HG03280 (cell line): ENCODE measurements at regions not wholly inside any gene's neighbourhood (a gene's known extent, or its start where the extent isn't known, plus 50 kb on each side); places are given as distances from the start of the nearest gene placed in this dataset.
"Not testable (repeated sequence)": the region's sequence is repeated elsewhere in the genome, so short reads cannot be mapped to it uniquely, and the experiment has no call there.

ENCODE experiments used
- ATAC-seq: cut with Tn5 transposase; IDR thresholded peaks from one replicate; pipeline ENCODE4 v1.9.1; 2021; ENCODE audit warnings: mild to moderate bottlenecking, moderate library complexity; ENCODE audit not compliant: unreplicated experiment

DNA sequence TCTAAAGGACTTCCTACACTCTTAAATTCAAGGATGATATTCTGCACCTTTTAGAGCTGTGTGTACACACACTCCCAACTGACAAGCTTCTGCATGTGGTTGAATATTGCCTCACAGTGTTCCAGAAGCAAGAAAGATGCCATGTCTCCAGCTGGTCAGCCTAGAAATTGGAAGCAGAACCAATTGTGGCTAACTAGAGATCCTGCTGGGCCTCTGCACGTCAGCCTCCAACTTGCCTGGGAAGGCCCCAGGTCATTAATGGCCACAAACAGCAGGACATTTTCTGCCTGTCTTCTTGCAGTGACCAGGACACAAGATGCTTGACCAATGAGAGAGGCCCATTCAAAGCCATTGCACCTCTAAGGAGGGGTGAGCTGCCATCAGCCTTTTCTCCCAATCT is 571.9 kb upstream of the BRINP1 start:
- ATAC-seq: no peak

DNA sequence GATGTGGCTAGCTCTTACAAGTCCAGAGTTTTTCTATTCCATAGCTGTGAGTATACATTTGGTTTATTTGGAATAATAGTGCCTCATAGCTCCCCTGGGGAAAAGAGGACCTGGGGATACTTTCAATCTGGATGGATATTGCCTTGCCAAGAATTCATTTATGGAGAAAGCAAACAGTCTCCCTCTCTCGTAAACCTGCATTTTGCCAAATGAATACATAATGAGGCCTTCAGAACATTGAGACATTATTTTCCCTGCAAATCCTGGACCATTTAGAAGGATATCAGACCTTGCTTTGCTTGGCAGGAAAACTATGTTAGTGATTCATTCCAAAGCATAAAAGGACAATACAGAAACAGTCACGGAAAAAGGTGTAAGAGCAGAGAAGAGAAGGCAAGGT is 569.6 kb upstream of the BRINP1 start:
- ATAC-seq: no peak

DNA sequence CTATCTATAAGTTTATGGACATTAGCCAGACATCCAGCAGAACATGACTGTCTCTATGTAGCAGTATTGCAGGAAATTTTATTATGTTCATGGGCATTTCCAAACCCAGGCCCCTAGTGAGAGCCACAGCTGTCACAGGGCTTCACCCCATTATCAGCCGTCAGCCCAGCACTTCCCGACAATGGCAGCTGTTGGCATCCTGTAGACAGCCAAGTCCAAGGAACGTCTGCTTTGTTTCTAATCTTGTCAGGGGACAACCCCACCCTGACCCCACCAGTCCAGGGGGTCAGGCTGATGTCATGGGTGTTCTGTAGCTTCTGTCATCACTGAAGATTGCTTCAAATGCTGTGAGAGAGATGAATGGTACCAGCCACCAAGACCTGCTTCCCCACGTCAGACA is 565.3 kb upstream of the BRINP1 start:
- ATAC-seq: no peak

DNA sequence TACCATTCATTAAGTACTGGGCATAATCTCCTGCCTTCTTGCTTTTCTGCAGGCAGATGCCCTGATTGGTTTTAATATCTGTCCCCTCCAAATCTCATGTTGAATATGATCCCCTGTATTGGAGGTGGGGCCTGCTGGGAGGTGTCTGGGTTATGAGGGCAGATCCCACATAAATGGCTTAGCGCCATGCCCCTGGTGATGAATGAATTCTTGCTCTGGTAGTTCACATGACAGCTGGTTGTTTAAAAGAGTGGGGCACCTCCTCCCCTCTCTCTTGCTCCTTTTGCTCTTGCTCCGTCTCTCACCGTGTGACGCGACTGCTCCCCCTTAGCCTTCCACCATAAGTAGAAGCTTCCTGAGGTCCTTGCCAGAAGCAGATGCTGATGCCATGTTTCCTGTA is 564.0 kb upstream of the BRINP1 start:
- ATAC-seq: no peak

DNA sequence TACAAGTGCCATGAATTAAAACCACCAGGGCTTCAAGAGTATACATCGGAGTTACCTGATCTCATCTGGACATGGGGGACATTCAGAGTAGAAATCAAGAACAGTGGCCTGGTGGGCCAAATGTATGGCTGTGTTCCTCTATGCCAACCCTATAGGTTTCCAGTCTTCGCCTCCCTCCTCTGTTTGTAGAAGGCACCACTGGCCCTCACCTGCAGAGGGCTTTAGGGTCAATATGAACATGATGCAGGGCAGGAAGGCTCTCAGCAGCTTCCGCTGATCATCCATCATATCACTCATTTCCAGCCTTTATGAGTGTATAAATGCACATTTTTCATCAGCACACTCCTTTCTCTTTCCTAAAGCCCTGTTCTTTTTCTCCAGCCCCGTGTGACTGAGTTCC is 555.5 kb upstream of the BRINP1 start:
- no peak for ATAC-seq

DNA sequence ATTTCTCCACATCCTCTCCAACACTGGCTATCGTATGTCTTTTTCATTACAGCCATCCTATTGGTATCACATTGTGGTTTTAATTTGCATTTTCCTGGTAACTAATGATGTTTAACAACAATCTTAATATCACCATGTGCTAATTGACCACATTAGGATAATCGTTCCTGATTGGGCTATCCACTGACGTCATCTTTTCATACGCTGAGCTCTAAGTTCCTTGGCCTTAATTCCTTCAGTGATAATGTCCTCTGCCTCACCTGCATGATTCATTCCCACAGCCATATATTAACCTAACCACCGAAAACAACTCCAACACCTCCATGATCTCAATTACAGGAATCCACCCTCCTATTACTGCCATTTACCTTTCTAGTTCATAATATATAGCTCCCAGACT is 547.9 kb upstream of the BRINP1 start:
- ATAC-seq: no peak

DNA sequence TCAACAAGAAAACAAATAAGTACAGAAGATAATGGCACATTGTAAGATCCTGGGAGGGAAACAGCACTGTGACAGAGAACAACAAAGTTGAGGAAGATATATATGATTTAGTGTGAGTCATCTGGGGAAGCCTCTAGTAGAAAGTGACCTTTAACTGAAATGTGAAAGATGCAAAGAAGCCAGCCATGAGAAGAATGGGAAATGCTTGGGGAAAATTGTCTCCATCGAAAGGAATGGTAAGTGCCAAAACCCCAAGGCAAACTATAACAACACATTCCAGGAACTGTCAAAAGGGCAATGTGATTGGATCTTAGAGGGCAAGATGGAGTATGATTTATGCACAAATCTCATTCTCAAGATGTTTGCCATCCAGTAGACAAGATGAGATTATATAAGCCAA is 537.8 kb upstream of the BRINP1 start:
- ATAC-seq: no peak

DNA sequence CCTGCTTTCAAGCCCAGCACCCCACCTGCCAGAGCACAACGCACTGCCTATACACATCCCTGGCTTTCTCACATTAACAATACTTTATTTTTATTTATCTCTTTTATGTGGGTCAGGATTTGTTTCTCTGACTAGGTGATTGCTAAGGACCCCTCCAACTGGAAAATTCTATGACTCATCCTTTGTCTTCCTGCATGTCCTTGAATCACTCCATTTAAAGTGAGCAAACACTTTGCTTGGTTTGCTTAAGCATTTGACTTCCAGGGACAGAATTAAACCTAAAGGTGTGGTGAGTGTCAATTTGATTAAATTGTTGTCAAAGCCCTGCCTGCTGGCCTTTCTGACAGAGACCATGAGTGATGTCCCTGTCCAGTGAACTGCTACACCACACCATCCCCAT is 536.5 kb upstream of the BRINP1 start:
- ATAC-seq: no peak

DNA sequence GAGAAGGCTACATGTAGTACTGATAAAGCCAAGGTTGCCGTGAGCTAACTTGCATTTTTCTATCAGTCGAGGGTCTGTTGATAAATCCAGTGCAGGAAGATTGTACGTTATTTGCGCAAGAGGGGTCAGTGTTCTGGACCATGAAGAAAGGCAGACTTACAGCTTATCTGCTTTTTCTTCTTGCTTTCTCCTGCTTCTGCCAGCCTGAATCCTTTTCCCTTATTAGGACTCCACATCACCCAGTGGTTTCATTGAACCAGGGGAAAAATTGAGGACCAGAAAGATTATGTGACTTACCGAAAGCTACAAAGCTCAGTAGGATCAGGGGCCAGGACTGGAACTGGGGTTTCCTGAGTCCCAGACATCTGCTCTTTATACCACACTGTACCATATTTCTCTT is 534.6 kb upstream of the BRINP1 start:
- ATAC-seq: no peak

DNA sequence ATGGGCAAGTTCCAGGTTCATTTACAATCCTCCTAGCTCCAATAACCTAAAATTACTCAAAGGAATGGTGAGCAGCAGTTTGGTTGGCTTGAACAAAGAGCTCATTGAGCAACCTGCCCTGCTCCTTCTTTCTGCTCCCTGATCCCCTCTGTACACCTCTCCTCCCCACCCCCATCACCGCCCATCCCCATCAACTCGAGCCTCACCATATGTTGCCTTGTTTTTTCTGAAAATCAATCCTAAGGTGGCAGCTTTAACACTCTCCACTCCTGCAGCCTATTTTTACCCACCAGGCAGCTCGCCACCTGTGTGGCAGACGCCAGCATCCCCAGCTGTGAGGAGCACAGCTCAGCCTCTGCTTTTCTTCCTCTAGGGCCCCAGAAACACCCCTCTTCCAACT is 533.4 kb upstream of the BRINP1 start:
- ATAC-seq: no peak

DNA sequence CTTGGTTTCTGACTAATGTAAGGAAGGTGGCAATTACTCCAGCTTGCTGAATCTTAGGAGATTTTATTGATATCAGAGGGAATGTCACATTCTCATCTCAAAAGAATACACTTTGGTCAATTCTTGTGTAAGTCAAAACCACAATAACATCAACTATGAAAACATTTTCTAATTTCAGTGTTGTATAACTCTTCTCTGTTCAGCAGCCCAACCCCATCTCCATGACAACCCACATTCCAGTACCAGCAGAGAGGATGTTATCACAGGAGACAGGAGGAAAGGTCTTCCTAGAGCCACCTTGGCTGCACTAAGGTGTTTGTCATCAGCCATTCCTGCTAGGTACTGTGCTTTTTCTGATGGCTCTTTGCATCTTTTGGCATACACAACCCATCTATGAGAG is 529.1 kb upstream of the BRINP1 start:
- no peak for ATAC-seq

DNA sequence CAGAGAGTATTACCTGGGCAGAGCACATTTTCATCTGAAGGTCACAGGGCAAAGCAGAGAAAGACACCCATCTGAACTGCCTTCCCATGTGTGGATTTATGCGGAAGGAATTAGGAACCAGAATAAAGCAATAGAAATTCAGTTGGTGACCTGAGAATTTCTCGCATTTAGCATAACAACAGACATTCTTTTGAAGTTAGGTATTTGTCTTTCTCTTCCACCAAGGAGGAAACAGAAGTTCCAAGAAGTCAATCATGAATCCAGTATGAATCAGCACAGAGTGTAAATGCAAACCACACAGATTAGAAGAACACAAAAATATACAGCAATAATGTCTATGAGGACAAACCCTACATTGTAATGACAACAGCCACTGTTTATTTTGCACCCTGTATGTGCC is 515.2 kb upstream of the BRINP1 start:
- ATAC-seq: no peak

DNA sequence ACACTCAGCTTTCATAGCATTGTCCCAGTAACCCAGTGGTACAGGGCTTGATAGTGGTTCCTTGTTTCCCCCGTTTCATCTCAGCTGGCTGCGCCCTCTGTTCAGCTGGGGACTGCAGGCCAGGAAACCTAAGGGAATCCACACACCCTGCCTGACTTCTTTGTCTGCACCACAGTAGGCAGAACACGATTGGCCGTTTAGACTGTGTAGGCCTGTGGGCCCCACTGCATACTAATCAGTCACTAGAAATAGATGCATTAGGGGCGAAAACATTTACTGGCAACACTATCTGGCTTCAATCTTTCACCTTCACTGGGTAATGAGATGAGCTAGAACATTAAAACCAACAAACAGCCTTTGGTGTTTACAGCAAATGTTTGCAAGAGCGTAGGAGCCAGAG is 512.7 kb upstream of the BRINP1 start:
- no peak for ATAC-seq

DNA sequence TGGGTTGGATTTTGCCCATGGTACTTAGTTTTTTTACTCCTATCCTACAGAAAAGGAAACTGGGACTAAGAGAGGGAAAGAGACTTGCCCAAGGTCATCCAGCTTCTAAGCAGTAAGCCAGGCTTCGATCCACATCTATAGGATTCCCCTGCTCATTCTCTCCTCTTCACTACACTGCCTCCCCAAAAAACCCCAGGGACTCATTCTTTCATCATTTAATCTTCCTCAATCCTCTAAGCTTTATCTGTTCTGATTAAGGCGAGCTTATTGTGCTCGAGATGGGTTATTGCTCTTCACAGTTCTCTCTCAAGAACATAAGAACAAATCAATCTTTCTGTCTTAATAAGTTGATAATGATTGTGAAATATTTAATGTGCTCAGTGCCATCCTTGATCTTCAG is 511.1 kb upstream of the BRINP1 start:
- no peak for ATAC-seq

DNA sequence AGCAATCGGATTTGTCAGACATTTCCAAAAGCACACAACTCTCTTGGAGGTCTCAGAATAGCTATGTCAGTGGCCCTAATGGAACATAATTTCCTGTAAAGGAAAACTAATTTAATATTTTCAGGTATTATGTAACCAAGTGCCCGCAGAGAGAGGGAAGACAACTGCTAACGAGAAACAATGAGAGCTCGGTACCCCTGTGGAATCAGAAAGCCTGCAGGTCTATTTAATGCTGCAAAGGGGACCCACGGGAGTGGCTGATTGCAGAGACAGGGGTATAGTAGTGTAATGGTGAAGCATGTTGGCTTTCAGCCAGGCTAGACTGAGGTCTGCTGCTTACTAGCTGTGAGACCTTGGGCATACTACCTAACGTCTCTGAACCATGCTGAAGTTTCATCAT is 508.1 kb upstream of the BRINP1 start:
- no peak for ATAC-seq

DNA sequence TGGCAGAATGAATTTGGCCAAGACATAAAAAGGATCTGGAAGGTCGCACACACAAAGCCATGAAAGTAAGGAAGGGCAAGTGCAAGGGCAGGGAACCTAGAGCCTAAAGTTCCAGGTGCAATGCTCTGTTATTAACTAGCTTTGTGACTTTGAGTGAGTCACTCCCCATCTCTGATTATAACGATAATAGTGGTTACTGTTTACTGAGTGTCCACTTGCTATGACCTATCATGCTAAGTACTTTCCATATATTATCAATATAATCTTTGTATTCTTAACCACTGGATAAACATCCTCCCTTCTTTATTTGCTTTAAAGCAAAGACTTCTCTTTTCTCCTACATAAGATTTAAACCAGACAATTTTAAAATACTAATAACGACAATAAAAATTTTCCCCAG is 504.6 kb upstream of the BRINP1 start:
- ATAC-seq: no peak

DNA sequence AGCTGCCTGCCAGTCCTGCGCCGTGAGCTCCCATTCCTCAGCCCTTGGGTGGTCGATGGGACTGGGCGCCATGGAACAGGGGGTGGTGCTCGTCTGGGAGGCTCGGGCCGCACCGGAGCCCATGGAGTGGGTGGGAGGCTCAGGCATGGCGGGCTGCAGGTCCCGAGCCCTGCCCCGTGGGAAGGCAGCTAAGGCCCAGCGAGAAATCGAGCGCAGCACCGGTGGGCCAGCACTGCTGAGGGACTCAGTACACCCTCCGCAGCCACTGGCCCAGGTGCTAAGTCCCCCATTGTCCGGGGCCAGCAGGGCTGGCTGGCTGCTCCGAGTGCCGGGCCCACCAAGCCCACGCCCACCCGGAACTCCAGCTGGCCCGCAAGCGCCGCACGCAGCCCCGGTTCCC is 501.0 kb upstream of the BRINP1 start:
- not testable (repeated sequence) for ATAC-seq

DNA sequence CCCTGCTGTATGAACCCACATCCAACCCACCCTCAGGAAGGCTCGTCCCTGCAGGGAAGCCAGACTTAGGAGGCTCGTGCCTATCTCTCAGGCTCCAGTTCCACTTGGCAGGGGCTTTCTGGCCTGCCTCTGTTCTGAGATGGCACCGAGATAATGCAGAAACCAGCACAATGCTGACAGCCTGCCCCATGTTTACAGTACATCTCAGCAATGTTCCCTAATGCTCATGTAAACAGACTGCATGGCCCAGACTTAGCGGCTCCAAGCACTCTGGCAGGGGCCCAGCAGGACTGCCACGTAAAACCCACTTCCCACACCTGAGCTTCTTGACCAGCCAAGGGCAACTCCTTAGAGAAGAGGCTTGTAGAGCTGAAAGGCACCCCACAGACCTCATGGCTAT is 499.5 kb upstream of the BRINP1 start:
- no peak for ATAC-seq

DNA sequence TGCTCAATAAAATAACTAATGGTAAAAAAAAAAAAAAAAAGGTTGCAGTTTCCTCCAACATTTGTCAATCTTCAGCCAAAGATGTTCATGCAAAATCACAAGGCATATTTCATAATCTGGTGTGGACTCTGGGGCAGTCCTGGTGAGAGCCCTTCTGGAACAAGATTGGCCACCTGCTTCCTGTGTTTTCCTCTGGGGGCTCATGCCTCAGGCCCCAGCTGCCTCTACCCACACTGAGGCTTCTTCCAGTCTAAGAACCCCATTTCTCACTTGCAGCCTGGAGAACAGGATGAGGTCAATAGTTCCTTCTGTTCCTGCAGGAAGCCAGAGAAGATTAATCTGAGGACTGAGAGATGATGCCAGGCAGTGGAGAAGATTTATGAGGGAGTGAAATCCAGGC is 492.6 kb upstream of the BRINP1 start:
- no peak for ATAC-seq

DNA sequence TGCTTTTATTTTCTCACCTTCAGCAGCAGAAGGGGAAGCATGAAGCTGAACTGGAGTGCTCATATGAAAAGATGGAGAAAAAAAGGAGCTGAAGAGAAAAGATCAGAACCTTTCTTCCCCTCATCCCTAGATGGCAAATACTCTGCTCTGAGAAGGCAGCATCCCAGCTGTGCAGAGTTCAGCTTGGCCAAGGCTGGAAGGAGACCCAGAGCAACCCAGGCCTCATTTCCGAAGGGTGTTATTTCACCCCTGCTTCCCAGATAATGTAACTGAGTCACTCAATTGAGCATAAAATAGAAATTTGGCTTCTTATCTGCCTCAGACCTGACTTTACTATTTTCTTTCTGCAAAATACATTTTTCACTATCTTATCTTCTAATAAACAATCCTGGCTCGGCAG is 489.9 kb upstream of the BRINP1 start:
- no peak for ATAC-seq

DNA sequence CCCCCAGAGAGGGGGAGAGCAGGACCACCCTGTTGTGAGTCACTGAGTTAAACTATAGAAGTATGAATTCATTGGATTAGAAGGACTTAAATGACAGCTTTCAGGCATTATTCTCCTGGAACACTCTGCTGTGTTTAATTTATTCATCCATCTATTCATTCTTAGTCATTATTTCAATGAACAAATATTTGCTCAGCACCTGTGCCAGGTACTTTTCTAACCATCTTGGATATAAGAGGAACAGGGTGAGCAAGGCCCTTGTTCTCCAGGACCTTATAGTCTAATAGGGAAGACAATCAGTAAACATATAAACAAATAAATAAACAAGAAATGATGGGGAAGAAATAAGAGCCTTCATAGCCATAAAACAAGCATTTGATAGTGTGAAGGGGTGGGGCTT is 483.9 kb upstream of the BRINP1 start:
- no peak for ATAC-seq

DNA sequence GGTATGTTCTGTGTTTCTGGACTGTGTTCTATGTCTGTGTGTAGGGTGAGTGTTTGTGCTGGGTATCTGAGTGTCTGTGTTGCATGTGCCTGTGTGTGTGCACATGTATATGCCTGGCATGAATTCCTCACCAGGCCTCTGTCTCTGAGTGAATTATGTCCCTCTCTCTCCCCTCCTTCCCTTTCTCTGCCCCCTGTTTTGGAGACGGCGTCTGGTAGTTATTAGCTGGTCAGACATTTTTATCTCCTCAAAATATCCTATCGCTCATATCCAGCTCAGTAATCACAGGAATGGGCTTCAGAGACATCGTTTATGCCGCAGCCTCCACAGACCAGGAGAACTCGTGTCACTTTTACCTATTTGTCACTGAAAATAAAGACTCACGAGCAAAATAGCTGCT is 483.2 kb upstream of the BRINP1 start:
- no peak for ATAC-seq

DNA sequence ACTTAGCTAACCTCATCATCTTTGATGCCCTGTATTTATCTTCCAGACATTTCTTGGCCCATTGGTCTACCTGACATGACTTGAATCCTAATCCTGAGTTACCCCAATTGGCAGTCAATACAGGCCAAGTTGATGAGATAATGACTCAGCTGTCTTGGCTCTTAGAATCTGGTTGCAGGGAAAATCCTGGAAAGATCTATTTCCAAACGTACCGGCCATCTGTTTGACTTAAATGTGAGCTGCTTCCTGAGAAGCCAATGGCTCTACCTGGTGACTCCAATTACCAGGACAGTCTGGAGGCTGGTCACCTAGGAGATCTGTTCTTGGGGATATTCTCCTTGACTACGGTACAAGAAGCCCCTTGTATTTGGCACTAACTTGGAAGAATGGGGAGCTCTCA is 475.2 kb upstream of the BRINP1 start:
- ATAC-seq: no peak

DNA sequence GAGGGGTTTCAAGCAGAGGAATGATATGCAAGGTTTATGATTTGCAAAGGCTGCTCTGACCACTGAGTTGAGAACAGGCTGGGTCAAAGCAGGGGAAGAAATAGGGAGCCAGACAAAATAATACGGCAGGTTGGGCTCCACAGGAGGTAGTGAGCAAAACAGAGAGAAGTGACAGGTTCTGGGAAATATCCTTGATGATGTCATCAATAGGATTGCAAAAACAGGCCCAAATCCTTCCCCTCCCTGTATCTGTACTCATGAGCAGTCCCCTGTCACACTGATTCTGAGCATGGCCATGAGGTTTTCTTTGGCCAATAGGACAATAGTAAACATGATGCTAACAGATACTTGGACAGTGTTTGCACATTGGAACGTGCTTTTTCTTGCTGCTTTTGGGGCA is 471.8 kb upstream of the BRINP1 start:
- ATAC-seq: no peak
